ENCODE measurements at regions not wholly inside any gene's neighbourhood (a gene's known extent, or its start where the extent isn't known, plus 50 kb on each side); places are given as distances from the start of the nearest gene placed in this dataset.
"Not testable (repeated sequence)": the region's sequence is repeated elsewhere in the genome, so short reads cannot be mapped to it uniquely, and the experiment has no call there.

GRCh38 chr2:123359636-123360035, 665.5 kb upstream of the CNTNAP5 start:
- no peak for DNase-seq

- DNase-seq, result no peak
Measured at GRCh38 chr2:123362671-123363440, 662.2 kb upstream of the CNTNAP5 start.

GRCh38 chr2:123363826-123364225, 661.3 kb upstream of the CNTNAP5 start:
- DNase-seq, result no peak

GRCh38 chr2:123364243-123364896, 660.7 kb upstream of the CNTNAP5 start:
- no peak for DNase-seq

GRCh38 chr2:123366239-123366837, 658.7 kb upstream of the CNTNAP5 start:
- no peak for DNase-seq

GRCh38 chr2:123370186-123370585, 654.9 kb upstream of the CNTNAP5 start:
- DNase-seq, result no peak

- DNase-seq, result no peak
Measured at GRCh38 chr2:123371535-123371934, 653.6 kb upstream of the CNTNAP5 start.

- DNase-seq, result no peak
Measured at GRCh38 chr2:123380370-123380935, 644.6 kb upstream of the CNTNAP5 start.

- no peak for DNase-seq
Measured at GRCh38 chr2:123415678-123416077, 609.4 kb upstream of the CNTNAP5 start.

- DNase-seq, result no peak
Measured at GRCh38 chr2:123419976-123420375, 605.1 kb upstream of the CNTNAP5 start.

- no peak for DNase-seq
Measured at GRCh38 chr2:123434546-123435395, 590.3 kb upstream of the CNTNAP5 start.

- no peak for DNase-seq
Measured at GRCh38 chr2:123438251-123438650, 586.8 kb upstream of the CNTNAP5 start.

GRCh38 chr2:123438675-123439074, 586.4 kb upstream of the CNTNAP5 start:
- no peak for DNase-seq

GRCh38 chr2:123448801-123449200, 576.3 kb upstream of the CNTNAP5 start:
- DNase-seq, result no peak

GRCh38 chr2:123451542-123451941, 573.5 kb upstream of the CNTNAP5 start:
- DNase-seq, result no peak

GRCh38 chr2:123453046-123453700, 571.9 kb upstream of the CNTNAP5 start:
- no peak for DNase-seq

GRCh38 chr2:123453772-123454171, 571.3 kb upstream of the CNTNAP5 start:
- DNase-seq, result no peak

- not testable (repeated sequence) for DNase-seq
Measured at GRCh38 chr2:123455234-123455633, 569.9 kb upstream of the CNTNAP5 start.

GRCh38 chr2:123456416-123456815, 568.7 kb upstream of the CNTNAP5 start:
- no peak for DNase-seq

GRCh38 chr2:123463886-123464285, 561.2 kb upstream of the CNTNAP5 start:
- DNase-seq, result no peak

GRCh38 chr2:123468071-123468470, 557.0 kb upstream of the CNTNAP5 start:
- DNase-seq, result no peak

- no peak for DNase-seq
Measured at GRCh38 chr2:123481406-123481805, 543.7 kb upstream of the CNTNAP5 start.
